HG02938 (cell line): ENCODE measurements at regions not wholly inside any gene's neighbourhood (a gene's known extent, or its start where the extent isn't known, plus 50 kb on each side); places are given as distances from the start of the nearest gene placed in this dataset.

Source experiments
- ATAC-seq: cut with Tn5 transposase; IDR thresholded peaks from one replicate; pipeline ENCODE4 v1.9.1; 2021; ENCODE audit warnings: mild to moderate bottlenecking, moderate library complexity; ENCODE audit not compliant: unreplicated experiment

DNA sequence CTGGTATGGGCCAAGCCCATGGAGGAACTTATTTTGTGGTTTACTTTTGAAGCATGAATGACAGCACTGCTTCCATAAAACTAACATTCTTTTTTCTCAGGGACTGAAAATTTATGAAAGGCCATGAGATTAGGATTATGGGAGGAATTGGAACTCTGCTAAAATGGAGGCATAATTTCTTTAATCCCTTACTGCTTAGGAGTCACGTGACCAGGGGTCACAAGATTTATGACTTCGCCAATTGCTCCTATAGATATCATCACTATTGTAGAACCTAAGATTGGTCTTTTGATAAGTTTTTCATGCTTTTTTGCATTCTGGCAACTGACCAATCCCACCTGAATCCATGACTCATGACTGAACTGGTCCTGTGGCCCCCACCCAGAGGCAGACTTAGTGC lies 495.7 kb upstream of the VRK2 start:
- no peak for ATAC-seq

- no peak for ATAC-seq
These were observed 493.7 kb upstream of the VRK2 start for GRCh38 chr2:57552885-57553284.

DNA sequence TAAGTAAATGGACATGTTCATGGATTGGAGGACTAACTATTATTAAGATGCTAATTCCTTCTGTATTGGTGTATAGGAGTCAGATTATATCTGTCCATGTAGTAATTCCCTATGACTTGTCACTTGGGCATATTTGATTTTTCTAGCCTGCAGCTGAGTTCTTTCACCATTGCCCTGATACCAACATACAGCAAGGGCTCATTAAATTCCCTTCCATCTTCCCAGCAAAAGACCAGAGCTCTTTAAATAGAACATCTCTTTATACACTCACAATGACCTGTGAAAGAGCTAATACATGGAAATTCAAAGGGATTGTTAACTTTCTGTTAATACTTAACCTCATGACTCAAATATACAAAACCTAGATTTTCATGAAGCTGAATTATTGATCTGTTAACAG lies 492.3 kb upstream of the VRK2 start:
- ATAC-seq, result no peak

DNA sequence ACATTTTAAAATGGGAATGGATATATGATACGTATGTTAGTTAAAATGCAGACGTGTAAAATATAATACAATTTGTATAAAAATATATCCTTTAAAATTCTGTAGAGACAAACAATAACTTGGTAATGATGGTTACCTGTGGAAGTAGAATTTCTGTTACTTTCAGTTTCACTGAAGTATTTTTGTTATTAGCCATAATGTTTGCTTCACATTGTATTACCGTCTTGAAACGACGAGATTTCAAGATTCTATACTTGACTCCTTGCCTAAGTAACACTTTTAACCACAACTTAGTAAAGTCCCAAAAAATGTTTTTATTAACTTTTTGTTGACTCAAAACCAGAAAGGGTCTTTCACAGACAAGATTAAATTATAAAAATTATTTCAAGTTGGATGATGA lies 488.3 kb upstream of the VRK2 start:
- no peak for ATAC-seq

DNA sequence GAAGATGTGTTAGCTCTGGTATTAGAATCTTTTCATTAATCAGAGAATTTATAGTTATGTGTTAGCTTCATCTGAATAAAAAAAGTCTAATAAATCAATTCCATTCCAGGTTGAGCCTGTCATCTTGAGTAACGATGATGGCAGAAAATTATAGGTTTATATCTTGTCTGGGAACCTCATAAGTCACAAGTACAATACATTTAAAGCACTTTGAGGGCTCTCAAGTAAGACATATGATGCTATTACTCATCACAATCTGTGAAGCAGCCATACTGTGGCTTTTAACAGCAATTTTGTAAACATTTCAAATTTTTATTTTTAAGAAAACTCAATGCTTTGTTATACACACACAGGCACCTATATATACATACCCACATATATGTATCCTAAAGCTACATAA lies 484.1 kb upstream of the VRK2 start:
- no peak for ATAC-seq

DNA sequence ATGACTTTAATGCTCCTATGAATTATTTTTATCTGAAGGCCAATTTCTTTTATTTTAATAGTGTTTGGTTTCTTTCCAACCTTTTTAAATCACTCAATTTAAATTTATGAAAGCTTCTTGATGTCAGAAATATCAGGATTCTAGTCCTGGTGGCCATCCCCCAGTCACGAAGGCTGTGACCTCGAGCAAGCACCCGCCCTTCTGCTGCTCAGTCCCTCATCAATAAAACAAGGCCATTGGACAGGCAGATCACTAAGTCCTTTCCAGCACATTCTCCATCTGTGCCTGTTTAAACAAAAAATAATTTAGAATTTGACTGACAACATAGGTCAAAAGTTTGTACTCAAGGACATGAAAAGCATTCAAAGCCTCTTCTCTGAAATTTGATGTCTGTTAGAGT lies 483.6 kb upstream of the VRK2 start:
- no peak for ATAC-seq

GRCh38 chr2:57567245-57567644 lies 479.4 kb upstream of the VRK2 start:
- ATAC-seq, result no peak

DNA sequence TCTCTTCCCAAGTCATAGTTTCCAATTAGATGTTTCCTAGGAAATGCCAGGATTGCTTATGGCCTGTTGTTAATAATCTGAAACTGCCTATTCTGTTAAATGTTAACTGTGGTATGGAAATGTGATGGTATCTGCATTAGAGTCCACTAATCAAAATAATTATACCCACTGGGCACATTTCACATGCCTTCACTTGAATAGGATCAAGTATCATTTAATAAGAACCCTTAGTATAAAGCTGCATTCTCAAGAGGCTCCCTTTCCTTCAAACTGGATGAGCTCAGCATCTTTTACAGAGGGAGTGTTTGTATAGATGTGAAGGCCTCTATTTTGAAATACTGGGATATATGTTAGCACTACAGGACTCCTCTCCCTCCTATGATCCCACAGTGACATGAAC lies 477.2 kb upstream of the VRK2 start:
- ATAC-seq, result no peak

DNA sequence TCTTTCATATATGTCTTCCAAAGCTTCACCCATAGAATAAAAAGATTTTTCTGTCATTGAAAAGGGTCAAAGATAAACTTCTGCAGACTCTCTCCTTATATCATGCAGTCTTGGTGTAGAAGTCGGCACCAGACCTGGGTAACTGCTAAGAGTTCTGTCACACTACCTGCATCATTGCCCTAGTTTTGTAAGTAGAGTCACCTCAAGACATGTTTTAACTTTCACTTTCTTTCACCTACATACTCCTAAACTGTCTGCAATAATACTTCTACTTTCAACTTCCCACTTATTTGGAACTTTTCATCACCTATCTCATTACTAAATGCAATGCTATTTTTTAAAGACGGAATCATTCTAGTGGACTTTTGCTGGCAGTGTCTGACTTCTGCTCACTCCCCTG lies 475.6 kb upstream of the VRK2 start:
- ATAC-seq, result no peak

DNA sequence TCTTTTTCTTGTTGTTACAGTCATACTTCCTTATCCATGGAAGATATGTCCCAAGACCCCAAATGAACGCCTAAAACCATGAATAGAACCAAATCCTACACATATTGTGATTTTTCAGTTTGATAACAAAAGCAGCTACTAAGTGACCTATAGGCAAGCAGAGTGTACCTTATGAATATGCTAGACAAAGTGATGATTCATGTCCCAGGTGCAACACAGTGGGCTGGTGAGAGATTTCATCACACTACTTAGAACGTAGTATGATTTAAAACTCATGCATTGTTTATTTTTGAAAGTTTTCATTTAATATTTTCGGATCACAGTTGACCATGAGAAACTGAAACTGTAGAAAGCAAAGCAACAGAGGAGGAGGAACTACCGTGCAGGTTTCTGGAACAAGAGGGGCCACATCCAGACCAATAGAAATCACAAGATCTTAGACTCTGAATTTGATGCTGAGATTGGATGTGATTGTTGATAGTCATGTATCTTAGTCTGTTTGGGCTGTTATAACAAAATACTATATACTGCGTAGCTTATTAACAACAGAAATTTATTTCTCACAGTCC lies 470.8 kb upstream of the VRK2 start:
- ATAC-seq, result no peak

DNA sequence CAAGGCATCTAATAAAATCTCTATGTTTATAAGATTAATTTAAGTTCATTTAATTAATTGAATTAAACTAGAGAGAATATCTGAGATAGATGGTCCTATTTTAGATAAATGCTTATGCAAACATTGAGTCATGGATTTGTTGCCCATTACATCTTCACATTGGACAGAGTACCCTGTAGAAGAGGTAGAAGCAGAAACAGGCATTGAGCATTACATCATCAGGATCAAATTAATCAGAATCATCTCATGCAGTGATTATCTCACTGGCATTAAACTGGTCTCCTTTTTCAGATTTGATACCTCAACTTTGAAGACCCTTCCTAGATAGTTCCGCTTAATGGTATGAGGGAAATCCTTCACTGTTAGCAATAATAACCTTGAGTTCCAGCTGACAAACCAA lies 469.6 kb upstream of the VRK2 start:
- ATAC-seq, result no peak

DNA sequence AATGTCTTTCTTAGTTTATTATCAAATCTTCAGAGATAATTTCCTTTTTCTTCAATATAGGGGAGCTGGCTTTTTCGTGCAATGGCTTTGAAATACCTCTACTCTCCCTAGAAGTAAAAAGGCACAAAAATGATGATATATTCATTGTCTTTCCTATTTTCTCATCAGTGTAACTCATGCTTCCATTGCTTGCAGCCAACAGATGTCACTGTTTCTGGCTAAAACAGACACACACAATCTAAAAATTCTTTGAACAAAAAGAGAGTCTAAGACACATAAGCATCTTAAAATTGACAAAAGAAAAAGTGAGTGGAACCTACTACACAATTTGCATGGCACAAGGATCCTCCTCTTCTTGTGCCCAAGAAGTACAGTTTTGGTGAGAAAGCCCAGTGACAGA lies 448.7 kb upstream of the VRK2 start:
- no peak for ATAC-seq

GRCh38 chr2:57598551-57598950 lies 448.1 kb upstream of the VRK2 start:
- ATAC-seq, result no peak

DNA sequence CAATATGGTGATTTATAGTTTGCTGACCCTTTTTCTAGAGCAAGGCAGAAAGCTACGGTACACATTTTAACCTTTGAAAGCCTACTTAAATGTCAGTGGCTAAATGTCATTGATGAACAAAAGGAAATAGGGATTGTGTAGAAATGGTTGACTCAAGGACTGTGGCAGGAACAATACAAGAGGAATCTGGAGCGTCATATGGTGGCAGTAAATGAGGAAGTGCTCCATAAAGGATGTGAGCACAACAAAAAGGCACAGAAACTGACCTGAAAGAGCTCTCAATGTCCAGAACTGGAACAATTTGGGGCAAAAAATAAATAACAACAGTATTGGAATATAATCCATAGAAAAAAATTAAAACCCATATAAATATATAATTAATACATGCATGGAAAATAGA lies 443.9 kb upstream of the VRK2 start:
- ATAC-seq, result no peak

DNA sequence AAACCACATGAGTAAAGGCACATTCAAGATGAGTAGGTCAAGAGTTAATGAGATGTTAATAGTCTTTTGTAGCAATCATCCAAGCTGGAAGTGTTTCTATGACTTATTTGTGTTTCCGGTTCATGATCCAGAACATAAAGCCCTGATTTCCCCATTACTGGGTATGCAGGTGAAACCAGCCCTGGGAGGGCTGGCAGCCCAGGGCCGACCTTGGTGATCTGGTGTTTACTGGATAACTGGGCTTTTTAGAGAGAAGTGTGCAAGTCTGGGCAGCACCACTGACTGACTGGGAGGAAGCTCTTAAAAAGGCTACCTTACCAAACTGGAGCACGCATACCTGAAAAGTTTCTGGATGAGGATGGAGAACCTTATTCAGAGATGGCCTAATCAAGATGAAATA lies 431.6 kb upstream of the VRK2 start:
- ATAC-seq, result no peak

GRCh38 chr2:57615855-57616556 lies 430.6 kb upstream of the VRK2 start:
- ATAC-seq, result no peak

DNA sequence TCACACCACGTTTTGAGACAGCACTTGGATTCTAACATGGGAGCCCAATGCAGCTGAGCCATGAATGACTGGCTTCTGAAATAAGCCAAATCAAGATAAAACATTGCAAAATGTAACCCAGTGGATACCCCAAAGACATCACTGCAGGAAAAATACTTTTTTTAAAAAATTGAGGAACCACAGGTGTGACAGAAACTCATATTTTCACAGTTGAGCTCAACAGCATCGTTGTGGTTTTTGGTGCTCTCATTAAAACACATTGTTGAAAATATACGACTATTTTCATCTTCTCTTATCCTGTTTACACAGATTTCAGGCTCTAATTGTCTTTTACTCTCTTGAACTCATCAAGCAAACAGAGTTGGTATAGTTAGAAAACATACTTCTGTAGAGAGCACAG lies 429.3 kb upstream of the VRK2 start:
- no peak for ATAC-seq

DNA sequence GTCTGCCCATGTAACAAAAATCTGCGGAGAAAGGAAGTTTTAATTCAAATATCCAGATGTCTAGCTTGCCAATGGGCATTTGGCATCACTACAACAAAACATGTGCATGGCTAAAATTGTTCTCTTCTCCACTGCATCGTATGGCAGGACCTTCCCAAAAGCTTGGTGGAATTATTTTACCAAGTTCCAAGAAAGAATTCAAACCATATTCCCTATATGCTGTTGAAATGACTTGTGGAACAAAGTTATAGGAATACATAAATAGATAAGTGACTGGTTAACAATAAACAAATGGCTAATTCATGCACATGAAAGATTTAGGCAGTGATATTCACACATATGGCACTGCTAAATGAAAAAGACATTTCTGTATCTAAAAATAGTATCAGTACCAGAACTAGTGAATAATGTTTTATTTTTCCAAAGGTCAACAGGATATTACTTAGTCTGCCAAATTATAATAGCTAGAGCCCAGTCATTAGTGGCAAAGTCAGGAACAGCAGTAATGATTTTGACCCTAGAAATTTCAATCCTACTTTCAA lies 425.4 kb upstream of the VRK2 start:
- no peak for ATAC-seq

GRCh38 chr2:57622009-57622408 lies 424.6 kb upstream of the VRK2 start:
- no peak for ATAC-seq

DNA sequence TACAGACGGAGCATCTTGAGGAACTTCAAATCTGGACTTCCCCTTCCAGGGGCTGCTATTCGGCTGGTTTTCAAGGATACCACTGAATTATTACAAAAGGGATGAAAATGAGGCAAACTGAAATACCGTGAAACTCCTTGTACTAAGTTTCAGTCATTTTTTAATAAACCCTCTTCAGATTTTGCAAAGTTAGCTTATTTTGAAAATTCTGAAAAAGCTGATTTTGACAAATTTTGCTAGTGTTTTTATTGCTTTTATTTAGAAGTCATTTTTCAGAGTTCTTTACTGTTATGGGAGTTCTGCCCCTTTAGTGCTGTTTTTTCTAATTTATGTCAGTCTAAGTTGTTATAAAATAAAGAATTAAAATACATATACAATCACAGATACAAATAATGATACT lies 390.4 kb upstream of the VRK2 start:
- ATAC-seq, result no peak

GRCh38 chr2:57669570-57669969 lies 377.0 kb upstream of the VRK2 start:
- ATAC-seq, result no peak

DNA sequence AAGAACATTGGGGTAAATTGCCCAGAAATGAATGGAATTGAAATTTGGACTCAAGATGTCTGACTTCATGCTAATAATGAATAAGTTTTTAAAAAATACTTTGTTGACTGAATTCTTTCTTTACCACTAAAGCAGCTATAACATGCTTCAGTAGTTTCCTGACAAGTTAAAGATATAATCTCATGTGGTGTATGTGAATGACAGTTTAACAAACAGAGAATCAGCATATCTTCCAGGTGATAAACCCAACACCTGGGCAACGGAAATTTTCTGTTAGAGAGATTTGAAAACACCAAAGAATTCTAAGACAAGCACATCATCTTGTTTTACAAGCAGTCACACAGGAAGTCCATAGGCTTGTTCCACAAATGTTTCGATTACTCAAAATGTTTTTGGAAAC lies 372.6 kb upstream of the VRK2 start:
- no peak for ATAC-seq

GRCh38 chr2:57674743-57675142 lies 371.9 kb upstream of the VRK2 start:
- no peak for ATAC-seq
